ENCODE measurements at regions not wholly inside any gene's neighbourhood (a gene's known extent, or its start where the extent isn't known, plus 50 kb on each side); places are given as distances from the start of the nearest gene placed in this dataset.
A peak's percentile ranks its signal among the peaks of the same experiment; 100 is the strongest.

DNA sequence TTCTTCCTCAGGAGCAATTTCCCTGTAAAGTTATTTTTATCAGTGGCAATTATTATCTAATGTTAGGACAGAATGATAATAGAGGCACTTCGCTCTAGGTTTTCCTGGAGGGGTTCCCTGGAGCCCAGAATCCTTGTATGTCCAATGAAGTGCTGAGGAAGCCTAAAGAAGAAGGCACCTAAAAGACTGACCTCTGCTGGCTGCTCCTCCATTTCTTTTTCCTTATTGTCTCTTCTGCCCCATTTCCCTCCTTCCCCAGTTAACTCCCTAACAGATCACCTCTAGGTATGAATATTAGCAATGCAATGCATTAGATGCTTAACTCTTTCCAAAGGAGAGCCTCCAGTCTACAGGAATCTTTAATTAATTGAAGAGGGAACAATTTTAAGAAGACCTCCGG, 985.4 kb downstream of the DIAPH3 start:
- no peak for DNase-seq

DNA sequence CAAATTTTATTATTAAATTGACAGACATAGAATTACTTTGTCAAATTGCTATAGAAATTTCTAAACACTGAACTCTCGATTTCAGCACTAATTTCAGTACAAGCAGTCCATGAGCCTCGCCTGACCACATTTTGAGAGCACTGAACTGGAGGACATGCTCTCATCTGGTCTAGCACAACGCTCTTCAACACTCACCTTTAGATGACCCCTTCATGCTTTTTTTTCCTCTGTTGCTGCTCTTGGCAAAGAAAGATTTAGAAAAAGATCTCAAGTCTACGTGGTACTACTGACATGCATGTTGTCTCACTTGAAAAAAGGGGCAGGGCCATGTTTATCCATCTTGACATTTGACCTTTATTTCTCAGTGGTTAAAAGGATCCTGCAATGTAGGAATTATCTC, 981.5 kb downstream of the DIAPH3 start:
- no peak for DNase-seq

DNA sequence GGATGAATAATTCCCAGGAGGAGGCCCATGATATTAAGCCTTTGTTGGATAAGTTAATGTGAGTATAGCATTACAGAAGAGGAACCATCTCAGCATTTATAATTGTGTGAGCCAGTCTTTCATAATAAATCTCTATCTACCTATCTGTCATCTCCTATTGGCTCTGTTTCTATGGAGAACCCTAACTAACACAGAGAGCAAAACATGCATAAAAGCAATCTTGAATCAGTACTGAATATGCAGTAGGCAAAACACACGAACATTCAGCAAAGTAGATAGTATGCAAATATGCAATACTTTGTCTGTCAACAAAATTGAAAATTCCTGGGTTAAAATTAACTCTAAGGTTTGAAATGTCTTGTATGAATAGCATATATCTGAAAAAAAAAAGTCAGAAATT, 966.3 kb downstream of the DIAPH3 start:
- no peak for DNase-seq

DNA sequence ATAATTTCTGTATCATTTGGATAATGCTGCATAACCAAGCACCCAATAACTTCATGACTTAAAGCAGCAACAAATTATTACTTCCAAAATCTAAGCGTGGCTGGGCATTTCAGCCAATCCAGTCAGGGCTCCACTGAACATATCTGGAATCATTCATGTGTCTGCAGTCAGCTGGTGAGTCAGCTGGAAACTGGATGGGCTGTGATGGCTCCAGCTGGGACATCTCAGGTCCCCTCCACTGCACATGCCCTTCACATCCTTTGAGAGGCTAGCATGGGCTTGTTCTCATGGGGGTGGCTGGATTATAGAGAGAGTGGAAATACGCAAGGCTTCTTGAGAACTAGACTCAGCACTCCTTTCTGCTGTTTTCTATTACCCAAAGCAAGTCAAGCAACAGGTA, 961.9 kb downstream of the DIAPH3 start:
- DNase-seq, result no peak

DNA sequence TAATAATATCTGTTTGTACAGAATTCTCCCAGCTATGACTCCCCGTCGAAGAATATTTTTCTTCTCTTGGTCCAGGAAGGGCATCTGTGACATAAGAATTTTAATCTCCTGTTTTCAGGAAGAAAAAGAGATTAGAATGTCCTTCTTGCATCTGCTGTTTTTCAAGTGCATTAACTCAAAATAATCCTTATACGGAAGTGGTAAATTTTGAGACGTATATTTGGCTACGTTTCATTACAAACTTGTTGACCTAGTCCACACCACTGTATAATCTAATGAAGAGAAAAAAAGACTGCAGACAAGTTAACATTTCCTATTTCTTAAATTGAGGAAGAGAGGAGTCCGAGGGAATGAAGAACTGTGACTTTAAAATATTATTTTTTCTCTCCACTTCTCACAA, 959.9 kb downstream of the DIAPH3 start:
- DNase-seq, result no peak

DNA sequence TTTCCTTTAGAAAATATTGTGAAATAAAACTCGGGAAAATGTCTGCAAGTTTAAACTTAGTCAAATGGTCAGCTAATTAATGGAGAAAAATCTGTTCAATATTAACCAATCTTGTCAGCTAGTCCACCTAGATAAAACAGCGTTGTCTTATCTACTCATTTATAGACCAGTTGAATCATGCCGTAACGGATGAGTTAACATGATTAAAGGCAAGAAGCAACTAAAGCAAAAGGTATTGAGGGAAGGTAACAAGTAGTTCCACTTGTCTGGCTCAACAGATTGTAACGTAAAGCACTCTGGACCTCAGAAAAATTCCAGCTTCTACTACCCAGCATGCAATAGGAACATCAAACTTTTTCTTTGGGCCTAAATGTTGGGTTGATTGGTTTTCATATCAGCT, 958.2 kb downstream of the DIAPH3 start:
- no peak for DNase-seq

DNA sequence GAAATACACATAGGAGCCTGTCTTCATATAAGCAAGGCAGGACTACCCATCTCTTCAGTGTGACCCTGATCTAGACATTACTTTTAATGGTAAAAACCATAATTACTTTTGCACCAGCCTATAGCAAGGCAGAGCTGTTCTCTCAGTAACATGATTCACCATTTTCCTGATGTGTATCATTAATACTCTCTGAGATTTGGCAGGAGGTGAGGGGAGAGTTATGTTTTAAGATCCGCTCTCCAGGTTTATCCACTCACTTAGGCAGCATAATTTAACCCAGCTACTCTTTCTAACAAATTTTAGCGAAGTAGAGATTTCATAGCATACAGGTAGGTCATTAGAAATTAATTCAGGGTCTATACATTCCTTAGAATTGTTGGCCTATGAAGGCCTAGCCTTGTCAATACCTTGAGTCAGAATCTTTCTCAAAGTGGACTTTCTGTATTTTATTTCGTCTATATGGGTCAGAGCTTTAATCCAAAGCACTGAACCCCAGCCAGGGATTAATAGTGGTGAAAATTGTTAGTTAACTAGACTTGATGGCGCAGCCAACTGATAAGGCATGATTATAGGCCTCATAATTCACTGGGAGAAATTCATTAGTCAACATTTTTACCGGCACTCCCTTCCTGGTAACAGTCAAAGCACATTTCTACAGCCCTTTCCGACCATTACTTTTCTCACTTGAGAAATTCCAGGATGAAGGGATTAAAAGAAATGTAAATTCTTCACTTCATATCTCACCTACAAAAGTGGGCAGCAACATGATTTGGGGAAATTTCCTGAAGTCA, 955.1 kb downstream of the DIAPH3 start:
- DNase-seq, result no peak

DNA sequence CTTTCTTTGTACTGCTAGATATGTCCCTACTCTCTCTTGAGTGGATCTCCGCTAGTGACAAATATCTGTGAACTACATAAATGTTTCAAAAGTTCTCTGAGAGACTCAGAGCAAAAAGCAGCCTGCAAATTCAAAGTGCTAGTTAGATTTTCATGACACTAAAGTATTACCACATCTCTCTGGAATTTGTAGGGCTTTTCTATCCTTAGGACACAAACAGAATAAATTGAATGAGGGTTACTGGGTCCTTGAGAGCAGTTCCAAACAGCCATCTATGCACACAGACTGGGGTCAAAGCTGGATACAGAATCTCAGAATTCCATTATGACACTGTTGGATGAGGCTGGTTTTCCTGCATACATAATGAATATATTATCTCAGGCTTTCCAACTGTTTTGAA, 953.2 kb downstream of the DIAPH3 start:
- DNase-seq, result no peak

DNA sequence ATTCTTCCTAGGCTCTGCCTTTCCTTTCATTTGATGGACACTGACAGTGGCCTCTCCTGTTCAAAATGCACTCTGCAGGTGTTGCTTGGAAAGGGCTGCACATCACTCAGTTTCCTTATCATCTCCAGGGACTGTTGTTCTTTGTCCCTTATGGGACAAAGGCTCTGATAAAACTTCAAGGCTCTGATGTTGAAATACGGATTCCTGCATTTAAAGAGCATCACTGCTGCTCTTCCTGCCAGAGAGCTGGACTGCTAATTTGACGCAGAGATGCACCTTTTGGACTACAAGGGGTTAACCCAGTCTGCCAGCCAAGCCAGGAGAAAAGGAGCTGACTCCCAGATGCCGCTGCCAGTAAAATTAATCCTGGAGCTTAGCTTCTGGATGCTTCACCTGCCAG, 952.1 kb downstream of the DIAPH3 start:
- DNase-seq, result no peak

DNA sequence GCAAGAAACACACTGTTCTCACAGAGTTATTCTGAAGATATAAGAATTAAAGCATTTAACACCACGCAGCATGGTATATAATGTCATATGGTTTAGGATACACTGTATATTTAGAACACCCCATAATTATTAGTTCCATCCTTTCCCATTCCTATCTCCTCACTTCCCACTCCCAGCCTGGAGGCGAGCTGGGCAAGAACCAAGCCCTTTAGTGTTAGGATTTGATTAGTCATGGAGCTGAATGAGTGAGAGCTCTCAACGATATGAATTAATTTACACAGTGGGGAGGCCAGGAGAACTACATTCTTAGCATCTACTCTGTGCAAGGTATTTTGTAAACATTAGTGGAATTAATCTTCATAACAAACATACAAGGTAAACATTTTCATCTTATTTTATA, 934.3 kb downstream of the DIAPH3 start:
- no peak for DNase-seq

DNA sequence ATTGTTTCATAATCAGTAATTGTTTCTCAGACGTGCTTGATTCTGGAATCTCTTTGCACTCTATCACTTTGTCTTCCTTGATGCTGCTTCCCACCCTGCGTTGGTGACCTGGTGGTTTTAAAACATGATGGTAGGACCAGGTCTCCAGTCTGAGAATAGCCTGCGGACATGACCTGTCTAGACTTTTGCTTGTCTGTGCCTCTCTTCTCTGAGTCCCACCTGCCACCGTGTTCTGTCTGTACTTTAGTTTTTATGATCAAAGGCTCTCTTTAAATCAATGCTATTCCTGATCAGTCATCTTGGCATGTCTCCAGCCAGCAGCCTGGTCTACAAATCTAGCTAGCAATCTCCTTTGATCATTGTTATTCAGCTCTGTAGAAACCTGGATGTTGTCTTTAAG, 933.9 kb downstream of the DIAPH3 start:
- DNase-seq, result no peak

DNA sequence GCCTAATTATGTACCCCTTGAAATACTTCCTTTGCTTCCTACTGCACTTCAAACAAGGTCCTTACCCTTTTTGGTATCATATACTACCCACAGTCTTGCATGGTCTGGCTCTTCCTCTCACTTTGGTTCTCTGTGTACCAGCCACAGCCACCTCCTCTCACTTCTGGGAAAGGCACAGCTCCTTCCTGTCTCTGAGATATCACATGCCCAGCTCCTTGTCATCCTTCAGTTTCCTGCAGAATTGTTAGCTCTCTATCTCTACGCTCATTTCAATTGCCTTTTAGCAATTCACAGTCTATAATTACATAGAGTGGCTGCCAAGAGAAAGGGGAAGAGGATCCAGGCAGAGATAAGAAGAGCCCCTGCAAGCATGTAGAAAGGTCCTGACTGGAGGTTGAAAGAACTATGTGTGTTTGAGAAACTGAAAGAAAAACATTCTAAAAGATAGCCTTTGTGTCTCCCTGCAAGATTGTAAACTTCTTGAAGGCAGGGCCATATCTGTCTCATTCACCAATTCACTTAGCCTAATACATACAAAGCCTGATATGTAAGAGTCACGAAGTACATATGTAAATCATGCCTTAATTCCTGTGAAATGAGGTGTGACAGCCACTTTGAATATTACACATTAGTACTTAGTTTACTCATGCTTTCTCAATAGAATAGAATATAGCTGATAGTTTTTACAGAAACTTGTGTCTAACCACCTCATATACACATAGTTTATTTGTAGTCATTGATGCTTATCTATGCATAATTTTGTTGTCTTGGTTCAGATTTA, 933.1 kb downstream of the DIAPH3 start:
- no peak for DNase-seq

DNA sequence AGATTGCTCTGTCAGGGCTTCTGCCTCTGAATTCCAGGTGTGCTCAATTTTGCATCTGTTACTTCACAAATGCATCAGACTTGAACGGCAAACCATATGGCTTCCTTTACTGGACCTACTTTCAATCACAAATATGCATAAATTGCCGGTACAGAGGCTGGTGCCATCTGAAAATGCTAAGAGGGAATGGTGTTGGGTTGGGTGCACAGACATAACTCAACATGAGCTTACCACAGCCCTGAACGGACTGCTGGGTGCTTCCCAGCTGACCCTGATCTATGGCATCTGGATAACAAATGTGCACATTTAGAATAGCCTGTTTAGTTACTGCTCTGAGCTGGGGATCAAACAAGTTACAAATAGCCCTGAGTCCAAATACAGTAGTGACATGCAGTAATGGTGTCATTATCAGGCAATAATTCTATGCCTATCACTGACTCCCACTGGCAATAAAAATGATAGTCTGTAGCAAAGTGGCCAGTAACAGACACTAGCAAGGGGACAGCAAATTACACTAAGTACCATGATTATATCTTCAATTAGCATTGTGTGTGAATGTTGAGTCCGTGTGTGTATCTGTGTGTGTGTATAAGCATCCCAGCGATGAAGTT, 927.3 kb downstream of the DIAPH3 start:
- DNase-seq, result no peak

DNA sequence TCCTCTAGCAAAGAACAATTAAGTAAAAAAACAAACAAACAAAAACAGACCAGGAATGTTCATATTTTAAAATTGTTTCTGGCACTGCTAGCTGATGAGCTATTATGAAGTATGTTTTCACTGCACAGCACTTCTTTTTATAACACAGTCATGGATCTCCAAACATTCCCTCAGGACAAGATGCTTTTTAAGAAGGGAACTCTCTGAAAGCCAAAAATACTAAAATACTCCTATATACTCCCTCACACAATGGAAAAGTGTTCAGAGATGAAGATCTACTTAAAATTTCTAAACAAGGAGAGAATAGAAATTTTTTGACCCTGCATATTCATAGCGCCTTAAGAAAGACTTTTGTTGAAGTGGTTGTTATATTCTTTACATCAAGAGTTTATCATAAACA, 926.8 kb downstream of the DIAPH3 start:
- no peak for DNase-seq

DNA sequence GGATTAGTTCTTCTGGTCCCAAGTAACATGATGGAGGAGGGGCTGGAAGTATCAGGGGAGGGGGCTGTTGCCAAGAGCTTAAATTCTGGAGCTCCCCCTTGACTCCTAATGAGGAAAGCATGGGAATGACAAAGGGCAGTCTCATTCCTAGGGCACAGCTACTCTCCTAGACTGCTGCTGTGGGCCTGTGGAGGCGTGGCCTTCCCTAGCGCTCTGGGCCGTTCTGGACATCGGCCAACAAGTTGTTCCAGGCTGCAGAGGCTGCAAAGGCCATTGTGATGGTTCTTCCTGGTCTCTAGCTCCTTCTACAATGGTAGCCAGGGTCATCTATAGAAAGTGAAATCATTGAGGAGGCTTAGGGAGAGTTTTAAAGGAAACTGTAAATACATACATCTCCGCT, 916.6 kb downstream of the DIAPH3 start:
- no peak for DNase-seq

DNA sequence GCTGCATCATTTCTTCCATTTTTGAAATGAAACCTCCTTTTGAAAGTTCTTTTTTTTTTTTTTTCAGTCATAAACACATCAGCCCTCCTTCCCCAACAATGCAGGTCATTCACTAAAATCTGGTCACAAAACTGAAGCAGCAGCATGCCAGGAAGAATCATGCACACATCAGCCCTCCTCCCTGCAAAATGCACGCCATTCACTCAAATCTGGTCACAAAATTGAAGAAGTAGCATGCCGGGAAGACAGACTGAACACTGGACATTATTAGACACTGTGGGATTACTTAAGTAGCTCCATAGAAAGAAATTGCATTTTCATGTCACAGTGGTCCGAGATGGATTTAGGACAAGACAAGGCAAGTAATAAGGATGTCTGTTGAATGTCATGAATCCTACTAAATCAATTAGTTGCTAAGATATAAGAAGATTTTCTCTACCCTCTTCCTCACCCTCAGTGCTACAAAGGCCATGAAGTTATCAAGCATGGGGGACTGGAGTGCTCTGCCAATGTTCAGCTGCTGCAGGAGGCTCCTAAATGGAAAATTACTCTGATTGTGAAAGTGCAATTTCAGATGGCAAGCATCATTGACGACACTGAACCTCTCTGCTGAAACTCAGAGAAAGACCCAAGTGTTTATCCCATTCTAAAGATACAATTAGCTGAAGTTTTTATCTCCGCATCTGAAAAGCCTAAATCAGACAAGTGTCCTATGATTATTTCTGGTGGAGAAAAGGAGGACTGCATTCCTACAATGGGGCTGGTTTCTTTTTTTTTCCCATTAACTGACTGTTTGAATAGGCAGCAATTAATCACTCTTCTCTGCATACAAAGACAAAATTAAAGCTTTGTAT, 913.2 kb downstream of the DIAPH3 start:
- DNase-seq, result no peak

DNA sequence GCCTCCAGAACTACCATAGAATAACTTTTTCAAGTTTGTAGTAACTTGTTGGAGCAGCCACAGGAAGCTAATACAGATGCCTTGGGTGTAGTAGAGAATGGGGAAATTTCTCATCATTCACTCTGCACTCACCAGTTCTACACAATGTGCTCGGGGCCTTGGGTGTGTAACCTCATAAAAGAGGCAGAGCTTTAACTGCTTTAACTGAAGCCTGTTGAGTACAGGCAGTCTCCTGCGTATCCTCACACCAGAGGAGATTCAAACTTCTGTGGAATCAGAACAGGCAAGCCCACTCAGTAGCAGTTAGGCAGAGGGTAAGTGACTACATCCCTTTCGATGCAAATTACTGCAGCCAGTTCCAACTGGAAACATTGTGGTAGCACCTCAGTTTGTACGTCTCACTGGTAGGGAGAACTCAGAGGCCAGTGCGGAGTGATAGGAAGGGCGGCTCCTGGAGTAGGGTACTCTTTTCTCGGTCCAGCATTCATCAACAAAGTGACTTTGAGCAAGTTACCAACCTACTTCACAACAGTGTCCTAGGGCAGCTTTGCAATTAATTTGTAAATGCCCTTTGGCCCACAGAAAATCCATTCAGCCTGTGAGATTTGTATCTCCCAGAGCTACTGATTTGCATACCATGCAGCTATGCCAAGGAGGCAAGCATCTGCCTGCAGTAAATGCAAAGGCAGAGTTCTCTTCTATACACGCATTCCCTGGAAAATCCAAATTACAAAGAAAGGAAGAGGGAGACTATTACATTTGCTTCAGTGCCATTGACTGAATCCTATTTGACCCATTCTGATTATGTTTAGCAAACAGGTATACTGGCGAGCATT, 904.3 kb downstream of the DIAPH3 start:
- DNase-seq, result no peak

DNA sequence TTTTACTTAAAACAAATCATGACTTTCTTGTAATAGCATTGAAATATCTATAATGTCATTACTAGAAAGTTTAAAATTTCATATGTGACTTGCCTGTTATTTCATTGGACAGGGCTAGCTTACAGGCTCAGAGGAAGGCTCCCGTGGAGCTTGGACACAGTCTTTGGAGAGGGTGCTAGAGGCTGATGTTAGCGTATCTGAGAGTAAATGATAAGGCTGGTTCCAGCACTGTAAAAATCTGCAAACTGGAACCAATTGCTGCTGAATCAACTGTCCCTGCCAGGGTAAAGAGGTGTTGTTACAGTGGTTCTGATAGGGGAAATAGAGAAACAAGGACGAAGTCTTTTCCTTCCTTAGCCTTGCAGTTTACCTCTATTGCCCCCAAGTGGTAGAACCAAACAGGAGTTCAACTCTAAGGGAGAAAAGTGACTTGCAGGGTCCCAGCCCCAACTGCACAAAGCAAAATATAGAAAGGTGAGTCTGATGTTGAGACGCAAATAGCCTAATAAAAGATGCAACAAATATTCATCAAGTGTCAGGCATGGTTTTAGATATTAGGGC, 901.7 kb downstream of the DIAPH3 start:
- peak; percentile 8 for DNase-seq

DNA sequence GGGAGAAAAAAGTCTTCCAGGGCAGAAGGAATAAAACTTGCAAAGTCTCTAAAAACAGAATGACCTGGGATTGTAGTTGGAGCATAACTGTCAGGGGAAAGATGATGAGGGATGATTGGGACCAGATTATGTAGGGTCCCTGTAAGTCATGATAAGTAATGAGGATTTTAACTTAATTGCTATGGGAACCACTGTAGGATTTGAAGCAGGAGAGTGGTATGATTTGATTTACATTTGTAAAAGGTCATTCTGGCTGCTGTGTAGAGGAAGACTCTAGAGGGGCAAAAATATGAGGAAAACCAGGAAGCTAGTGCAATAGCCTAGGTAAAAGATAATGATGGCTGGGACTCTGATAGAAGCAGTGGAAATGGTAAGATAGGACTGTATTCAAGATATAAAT, 900.2 kb downstream of the DIAPH3 start:
- no peak for DNase-seq

DNA sequence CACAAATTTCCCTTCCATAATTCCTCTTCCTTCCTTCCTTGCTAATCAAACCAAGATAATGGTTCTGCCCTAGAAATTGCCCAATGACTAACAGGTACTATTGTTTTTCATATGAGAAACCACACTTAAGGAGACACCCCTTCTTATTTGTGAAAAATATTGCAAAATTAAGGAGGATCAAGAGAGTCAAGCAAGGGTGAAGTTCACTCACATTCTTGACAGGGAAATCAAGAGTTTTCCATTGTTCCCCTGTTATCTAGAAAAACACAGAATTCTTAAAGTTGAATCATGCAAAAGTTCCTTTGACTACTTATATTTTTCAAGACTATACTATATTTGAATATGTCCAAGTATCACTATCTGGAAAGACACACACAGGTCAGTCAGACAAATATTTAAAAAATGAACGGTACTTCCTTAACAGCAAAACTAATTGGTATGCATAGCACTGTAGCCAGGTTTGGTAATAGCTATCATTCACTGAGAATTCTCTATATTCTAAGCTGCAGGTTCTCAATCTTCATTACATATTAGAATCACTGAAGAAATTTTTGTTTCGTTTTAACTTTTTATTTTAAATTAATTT, 897.2 kb downstream of the DIAPH3 start:
- DNase-seq, result peak; percentile 24

DNA sequence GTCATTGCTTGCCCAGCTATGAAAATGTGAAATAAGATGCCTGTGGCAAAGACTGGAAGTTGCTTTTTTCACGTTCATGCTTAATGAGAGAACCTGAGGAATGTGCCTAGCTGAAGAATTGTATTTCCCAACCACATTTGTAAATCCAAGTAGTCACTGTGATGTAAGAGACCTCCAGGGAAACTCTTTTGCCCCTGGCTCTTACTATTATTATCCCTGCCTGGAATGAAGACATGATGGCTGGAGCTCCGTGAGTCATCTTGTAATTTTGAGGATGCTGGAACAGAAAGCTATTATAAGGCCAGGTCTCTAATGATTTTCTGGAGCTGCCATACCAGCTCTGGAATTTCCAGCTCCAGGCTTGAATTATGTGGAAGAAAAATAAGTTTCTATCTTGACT, 894.3 kb downstream of the DIAPH3 start:
- DNase-seq, result peak; percentile 92

Measured in fibroblast of upper back skin (primary cell).